WI38 (cell line): ENCODE measurements at regions not wholly inside any gene's neighbourhood (a gene's known extent, or its start where the extent isn't known, plus 50 kb on each side); places are given as distances from the start of the nearest gene placed in this dataset.

Experiments
- H3K4me3 ChIP-seq: 2 replicates; pipeline ENCODE4 v1.5.1; 2011; ENCODE audit warnings: low read depth, mild to moderate bottlenecking, control low read depth, low read length
- CTCF ChIP-seq: IDR thresholded peaks from 2 replicates; pipeline ENCODE4 v1.5.1; 2012; ENCODE audit warnings: low read depth, mild to moderate bottlenecking, control low read depth, low read length

DNA sequence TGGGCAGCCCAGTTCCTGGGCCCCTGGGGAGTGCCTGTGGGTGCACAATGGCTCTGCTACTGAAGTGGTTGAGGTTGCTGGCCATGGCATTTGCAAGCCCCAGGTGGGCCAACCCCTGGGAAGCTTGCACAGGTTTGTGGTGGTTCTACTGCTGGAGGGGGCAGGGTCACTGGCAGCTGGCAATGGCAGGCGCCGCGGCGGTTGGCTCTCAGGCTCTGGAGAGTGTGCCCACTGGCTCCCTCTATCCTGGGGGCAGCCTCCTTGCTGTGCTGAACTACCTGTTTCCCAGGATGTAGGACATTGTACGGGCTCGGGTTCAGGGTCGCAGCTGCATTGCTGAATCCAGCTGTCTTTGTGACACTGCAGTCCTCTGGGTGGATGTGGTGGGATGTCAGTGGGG, 180.2 kb upstream of the HES1 start:
- H3K4me3 ChIP-seq = no peak overlapping the region
- TF ChIP-seq CTCF = no peak

GRCh38 chr3:193959861-193960260, 176.1 kb upstream of the HES1 start:
- H3K4me3 ChIP-seq = no peak overlapping the region
- no peak for TF ChIP-seq CTCF

- TF ChIP-seq CTCF = no peak
- no peak overlapping the region for H3K4me3 ChIP-seq
Observed at GRCh38 chr3:193960487-193961274, 175.3 kb upstream of the HES1 start.

- TF ChIP-seq CTCF = no peak
- no peak overlapping the region for H3K4me3 ChIP-seq
Observed at GRCh38 chr3:193962986-193963685, 172.8 kb upstream of the HES1 start.

DNA sequence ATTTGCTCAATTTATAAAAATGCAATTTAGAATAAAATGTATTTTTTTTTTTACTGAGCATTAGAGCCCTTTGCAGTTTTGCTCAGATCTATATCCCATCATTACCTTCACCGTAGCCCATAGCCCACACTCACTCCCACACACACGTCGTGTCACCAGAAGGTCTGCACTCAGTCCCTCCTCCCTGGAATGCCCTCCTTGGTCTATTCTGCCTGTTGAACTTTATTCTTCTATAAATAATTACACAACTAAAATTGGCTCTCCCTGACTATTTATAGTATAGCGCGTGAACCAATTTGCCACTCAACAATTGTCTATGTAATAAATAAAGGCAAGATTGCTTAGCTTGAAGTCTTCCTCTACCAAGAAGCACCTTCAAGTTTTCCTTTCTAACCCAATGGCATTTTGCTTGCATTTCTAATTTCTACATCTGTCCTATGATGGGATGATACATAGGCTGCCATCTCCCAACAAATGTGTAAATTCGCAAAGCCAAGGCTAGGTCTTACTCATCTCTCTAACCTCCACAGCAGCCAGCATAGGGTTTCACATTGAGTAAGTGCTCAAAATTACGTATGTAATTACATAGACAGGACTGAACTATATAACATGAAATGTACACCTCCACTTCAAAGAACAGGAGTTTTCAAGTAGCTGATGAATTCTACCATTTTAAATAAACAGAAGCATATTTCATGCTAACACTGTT, 172.0 kb upstream of the HES1 start:
- H3K4me3 ChIP-seq = no peak overlapping the region
- TF ChIP-seq CTCF = no peak

DNA sequence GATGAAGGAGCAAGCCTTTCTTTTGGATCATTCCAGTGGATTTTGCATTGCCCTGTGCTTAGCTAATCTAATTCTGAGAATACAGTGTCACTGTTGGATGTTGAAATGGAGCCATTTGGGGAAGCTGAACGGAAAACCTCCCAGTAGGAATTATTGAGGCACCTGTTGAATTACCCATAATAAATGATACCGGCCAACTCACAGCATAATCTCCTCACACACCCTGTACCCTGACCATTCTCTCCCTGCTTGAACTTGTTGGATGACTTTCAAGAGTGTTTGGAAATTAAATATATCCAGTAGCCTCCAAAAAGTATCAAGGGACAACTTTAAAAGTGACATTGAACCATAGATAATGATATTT, 171.4 kb upstream of the HES1 start:
- no peak for TF ChIP-seq CTCF
- H3K4me3 ChIP-seq = no peak overlapping the region
